Endothelial cell of umbilical vein (primary cell): ENCODE measurements at regions not wholly inside any gene's neighbourhood (a gene's known extent, or its start where the extent isn't known, plus 50 kb on each side); places are given as distances from the start of the nearest gene placed in this dataset.

Source experiments
- BruUV-seq: library from RNA; stranded (reverse); fragments of 400-500 nt; replicated peaks from 2 replicates; lab custom pipeline; 2021; lab: Mats Ljungman, UMichigan
- CTCF ChIA-PET: fragments of 300-600, 350-600 bp; sonication (Branson Sonifier 250); formaldehyde crosslinking; loops from one replicate; lab custom pipeline; 2021; ENCODE audit warnings: antibody characterized with exemption, inconsistent platforms; lab: Charles Lee
- POLR2A ChIA-PET: fragments of 300-600, 350-600 bp; sonication (Branson Sonifier 250); formaldehyde crosslinking; loops from one replicate; lab custom pipeline; 2021; ENCODE audit warnings: antibody characterized with exemption, inconsistent platforms; lab: Charles Lee
- DNase-seq: peaks from one replicate; pipeline ENCODE4 v3.0.0-alpha.2; 2011; ENCODE audit warnings: low read depth, low spot score
- FAIRE-seq: peaks from 2 replicates; lab custom pipeline; 2011; peaks lifted over from hg19 to GRCh38; lab: Jason Lieb, UNC
- H2AFZ ChIP-seq: 2 replicates; pipeline ENCODE4 v1.6.0; 2012; ENCODE audit warnings: low read depth, low read length, control low read depth, inconsistent platforms
- H3K27ac ChIP-seq: 2 replicates; pipeline ENCODE4 v1.5.1; 2011; ENCODE audit warnings: low read depth, mild to moderate bottlenecking, control low read depth, low read length, moderate library complexity; ENCODE audit not compliant: insufficient read depth
- H3K27me3 ChIP-seq, 2 experiments: 2 replicates each; pipeline versions ENCODE4 v1.6.0 to v1.6.1; 2011; ENCODE audit warnings: low read length in 2 of 2, mixed read lengths in 1 of 2; ENCODE audit not compliant: control insufficient read depth in 2 of 2, insufficient read depth in 2 of 2
- H3K36me3 ChIP-seq, 2 experiments: 2 replicates in 1 of 2; 3 replicates in 1 of 2; pipeline ENCODE4 v1.5.1; 2011; ENCODE audit warnings: low read length in 2 of 2, mild to moderate bottlenecking in 1 of 2, moderate library complexity in 1 of 2; ENCODE audit not compliant: control insufficient read depth in 2 of 2, insufficient read depth in 2 of 2; ENCODE audit errors: extremely low read depth in 1 of 2
- H3K4me1 ChIP-seq: 3 replicates; pipeline ENCODE4 v1.5.1; 2011; ENCODE audit warnings: mild to moderate bottlenecking, low read length; ENCODE audit not compliant: control insufficient read depth, insufficient read depth; ENCODE audit errors: extremely low read depth
- H3K4me2 ChIP-seq: 2 replicates; pipeline ENCODE4 v1.6.1; 2011; ENCODE audit warnings: low read length, control low read depth, mixed read lengths; ENCODE audit not compliant: insufficient read depth
- H3K4me3 ChIP-seq, 3 experiments: fragments of 200-600 bp in 1 of 3; sonication (generic), shearing (Covaris generic) in 1 of 3; replicated peaks in 1 of 3; 2 replicates each; pipeline ENCODE4 v1.5.1; 2011 to 2016; ENCODE audit warnings: control low read depth in 3 of 3, low read length in 3 of 3, mild to moderate bottlenecking in 2 of 3, inconsistent platforms in 1 of 3, low read depth in 1 of 3, moderate library complexity in 1 of 3; ENCODE audit not compliant: insufficient read depth in 1 of 3
- H3K79me2 ChIP-seq: 2 replicates; pipeline ENCODE4 v1.6.0; 2012; ENCODE audit warnings: low read length, inconsistent platforms; ENCODE audit not compliant: control insufficient read depth, insufficient read depth
- H3K9ac ChIP-seq: replicated peaks from 2 replicates; pipeline ENCODE3; 2011; ENCODE audit warnings: low read length, control low read depth; ENCODE audit not compliant: insufficient read depth; ENCODE audit errors: extremely low read depth
- H3K9me1 ChIP-seq: replicated peaks from 3 replicates; pipeline ENCODE4 v1.6.0; 2011; ENCODE audit warnings: mild to moderate bottlenecking, low read length; ENCODE audit not compliant: control insufficient read depth, insufficient read depth; ENCODE audit errors: extremely low read depth
- H3K9me3 ChIP-seq: replicated peaks from 2 replicates; pipeline ENCODE4 v1.5.1; 2012; ENCODE audit warnings: low read length, inconsistent platforms; ENCODE audit not compliant: control insufficient read depth, insufficient read depth
- H4K20me1 ChIP-seq: replicated peaks from 2 replicates; pipeline ENCODE3; 2011; ENCODE audit warnings: mild to moderate bottlenecking, low read length; ENCODE audit not compliant: control insufficient read depth, insufficient read depth; ENCODE audit errors: extremely low read depth
- EZH2 ChIP-seq: IDR thresholded peaks from 2 replicates; pipeline ENCODE4 v1.6.1; 2012; ENCODE audit warnings: borderline replicate concordance, low read depth, mild to moderate bottlenecking, moderate library complexity, low read length, inconsistent platforms; ENCODE audit not compliant: severe bottlenecking
- FOS ChIP-seq: IDR thresholded peaks from 2 replicates; pipeline ENCODE4 v1.6.1; 2011; ENCODE audit warnings: mild to moderate bottlenecking, low read length, moderate library complexity, borderline replicate concordance; ENCODE audit not compliant: insufficient read depth
- GATA2 ChIP-seq: IDR thresholded peaks from 2 replicates; pipeline ENCODE4 v1.7.0; 2011; ENCODE audit warnings: low read depth, mild to moderate bottlenecking, moderate library complexity, mixed read lengths, low read length; ENCODE audit not compliant: insufficient read length, insufficient read depth
- JUN ChIP-seq: IDR thresholded peaks from 2 replicates; pipeline ENCODE4 v1.6.1; 2011; ENCODE audit warnings: borderline replicate concordance, low read depth; ENCODE audit not compliant: insufficient read length, insufficient read depth
- MYC ChIP-seq: IDR thresholded peaks from one replicate; pipeline ENCODE4 v1.6.1; 2011; ENCODE audit warnings: mild to moderate bottlenecking, low read depth, low read length
- POLR2A ChIP-seq: IDR thresholded peaks from 2 replicates; pipeline ENCODE4 v1.6.1; 2012; ENCODE audit warnings: low read depth, mild to moderate bottlenecking, control low read depth, low read length
- POLR2AphosphoS5 ChIP-seq: IDR thresholded peaks from 2 replicates; pipeline ENCODE4 v1.6.1; 2012; ENCODE audit warnings: low read depth, mild to moderate bottlenecking, control low read depth, low read length, moderate library complexity; ENCODE audit not compliant: insufficient read depth
- dilution Hi-C: fragments of 300-500 bp; cut with MboI; formaldehyde crosslinking; loops from one replicate; pipeline ENCODE4 v1.15.0; 2019; ENCODE audit warnings: low sequenced_read_pairs; ENCODE audit not compliant: extremely low pct_ligation_motif_present
- intact Hi-C: fragments of 100-400 bp; cut with micrococcal nuclease; formaldehyde crosslinking; loops from one replicate; pipeline ENCODE4 v1.10.0; 2022
- TF ChIP-seq, protein P1 (sequence below): IDR thresholded peaks from 2 replicates; pipeline ENCODE4 v1.6.1; 2011; ENCODE audit not compliant: insufficient read depth, insufficient read length
- TF ChIP-seq, protein P2 (sequence below), 2 donors: IDR thresholded peaks; 1 replicate in 1 of 2; 2 replicates in 1 of 2; pipeline ENCODE4 v1.5.1; 2011; ENCODE audit warnings: low read length in 2 of 2, mild to moderate bottlenecking in 2 of 2, moderate library complexity in 2 of 2, control low read depth in 1 of 2, inconsistent platforms in 1 of 2, low read depth in 1 of 2; ENCODE audit not compliant: insufficient read depth in 1 of 2; ENCODE audit errors: extremely low read depth in 1 of 2

DNA sequence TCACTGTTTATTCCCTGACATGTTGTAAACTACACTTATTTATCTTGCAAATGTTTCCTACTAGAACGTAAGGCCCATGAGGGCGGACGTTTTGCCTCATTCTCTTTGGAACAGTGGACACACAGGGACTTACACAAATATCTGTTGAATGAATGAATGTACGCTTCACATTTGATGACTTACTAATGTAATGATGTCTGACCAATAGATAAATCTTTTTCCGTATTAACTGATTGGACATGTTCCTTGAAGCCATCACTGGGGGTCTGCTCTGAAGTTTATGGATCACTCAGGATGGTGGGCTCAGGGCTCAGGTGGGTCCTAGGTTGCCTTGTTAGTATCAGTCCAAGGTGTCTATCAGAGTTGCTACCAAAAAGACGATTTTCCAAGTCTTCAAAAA, 763.2 kb upstream of the TPTE start:
- intact Hi-C loops = no loop called here
- FAIRE-seq = no peak

More for the DNA sequence above, 763.2 kb upstream of the TPTE start:
- Histone ChIP-seq H3K4me2 (no peak overlapping the region), H3K79me2 (no peaks in the 10 kb centered on the region), H3K9me1 (no peaks in the 10 kb centered on the region), H2AFZ (no peak overlapping the region), H3K9me3 (peaks cover 23% of the 10 kb centered on the region), H3K27me3 (no peaks in the 10 kb centered on the region), H3K36me3 (no peaks in the 10 kb centered on the region), H3K9ac (no peak overlapping the region), H3K4me3 (no peak overlapping the region), H3K27ac (no peak overlapping the region), H4K20me1 (no peaks in the 10 kb centered on the region), H3K4me1 (no peaks in the 10 kb centered on the region)
- no peak for TF ChIP-seq POLR2AphosphoS5
- no peak for TF ChIP-seq POLR2A
- TF ChIP-seq, protein P1, sequence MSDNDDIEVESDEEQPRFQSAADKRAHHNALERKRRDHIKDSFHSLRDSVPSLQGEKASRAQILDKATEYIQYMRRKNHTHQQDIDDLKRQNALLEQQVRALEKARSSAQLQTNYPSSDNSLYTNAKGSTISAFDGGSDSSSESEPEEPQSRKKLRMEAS = no peak
- no peak for TF ChIP-seq GATA2
- no peak for TF ChIP-seq JUN
- TF ChIP-seq FOS = no peak
- TF ChIP-seq MYC = no peak
- TF ChIP-seq, protein P2, sequence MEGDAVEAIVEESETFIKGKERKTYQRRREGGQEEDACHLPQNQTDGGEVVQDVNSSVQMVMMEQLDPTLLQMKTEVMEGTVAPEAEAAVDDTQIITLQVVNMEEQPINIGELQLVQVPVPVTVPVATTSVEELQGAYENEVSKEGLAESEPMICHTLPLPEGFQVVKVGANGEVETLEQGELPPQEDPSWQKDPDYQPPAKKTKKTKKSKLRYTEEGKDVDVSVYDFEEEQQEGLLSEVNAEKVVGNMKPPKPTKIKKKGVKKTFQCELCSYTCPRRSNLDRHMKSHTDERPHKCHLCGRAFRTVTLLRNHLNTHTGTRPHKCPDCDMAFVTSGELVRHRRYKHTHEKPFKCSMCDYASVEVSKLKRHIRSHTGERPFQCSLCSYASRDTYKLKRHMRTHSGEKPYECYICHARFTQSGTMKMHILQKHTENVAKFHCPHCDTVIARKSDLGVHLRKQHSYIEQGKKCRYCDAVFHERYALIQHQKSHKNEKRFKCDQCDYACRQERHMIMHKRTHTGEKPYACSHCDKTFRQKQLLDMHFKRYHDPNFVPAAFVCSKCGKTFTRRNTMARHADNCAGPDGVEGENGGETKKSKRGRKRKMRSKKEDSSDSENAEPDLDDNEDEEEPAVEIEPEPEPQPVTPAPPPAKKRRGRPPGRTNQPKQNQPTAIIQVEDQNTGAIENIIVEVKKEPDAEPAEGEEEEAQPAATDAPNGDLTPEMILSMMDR (IDR thresholded peaks at IDR 0.05; ENCODE audit: extremely low read depth in 1 of 2, insufficient read depth in 1 of 2, low read depth in 1 of 2, low read length in 2 of 2) = no peak
- TF ChIP-seq EZH2 = no peak
- ChIA-PET CTCF (no interaction called here), POLR2A (no interaction called here)
- no TSS peak for BruUV-seq
- dilution Hi-C loops = no loop called here
- DNase-seq = no peak
